ENCODE measurements at regions not wholly inside any gene's neighbourhood (a gene's known extent, or its start where the extent isn't known, plus 50 kb on each side); places are given as distances from the start of the nearest gene placed in this dataset.
"Not testable (repeated sequence)": the region's sequence is repeated elsewhere in the genome, so short reads cannot be mapped to it uniquely, and the experiment has no call there.

DNA sequence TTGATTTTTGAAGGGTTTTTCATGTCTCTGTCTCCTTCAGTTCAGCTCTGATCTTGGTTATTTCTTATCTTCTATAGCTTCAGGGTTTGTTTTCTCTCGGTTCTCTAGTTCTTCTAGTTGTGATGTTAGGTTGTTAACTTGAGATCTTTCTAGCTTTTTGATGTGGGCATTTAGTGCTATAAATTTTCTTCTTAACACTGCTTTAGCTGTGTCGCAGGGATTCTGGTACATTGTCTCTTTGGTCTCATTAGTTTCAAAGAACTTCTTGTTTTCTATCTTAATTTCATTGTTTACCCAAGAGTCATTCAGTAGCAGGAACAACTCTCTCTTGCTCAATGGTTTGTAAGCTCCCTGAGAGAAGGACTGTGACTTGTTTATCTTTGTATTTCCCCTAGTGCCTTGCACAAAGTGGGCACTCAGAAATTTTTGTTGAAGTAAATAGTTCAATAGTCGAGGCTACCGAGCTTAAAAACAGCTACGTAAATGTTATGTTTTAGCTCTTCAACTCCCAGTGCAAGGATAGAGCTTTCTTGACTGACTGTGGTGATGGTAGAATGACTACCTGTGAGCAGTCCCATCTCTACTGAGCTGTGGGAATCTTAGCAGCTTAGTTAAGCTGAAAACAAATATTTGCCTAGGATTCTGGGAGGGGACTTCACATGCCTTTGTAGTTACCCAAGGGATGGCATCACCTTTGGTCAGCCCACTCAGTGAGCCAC lies 225.8 kb upstream of the ELL2 start:
- Mint-ChIP-seq H3K27ac (no peak overlapping the region), H3K36me3 (no peaks in the 10 kb centered on the region), H3K9me3 (peaks cover 5 to 7% of the 10 kb centered on the region in 2 donors)
- DNase-seq (ENCODE audit: low spot score in 2 of 2) (no peak), ATAC-seq (no peak)

DNA sequence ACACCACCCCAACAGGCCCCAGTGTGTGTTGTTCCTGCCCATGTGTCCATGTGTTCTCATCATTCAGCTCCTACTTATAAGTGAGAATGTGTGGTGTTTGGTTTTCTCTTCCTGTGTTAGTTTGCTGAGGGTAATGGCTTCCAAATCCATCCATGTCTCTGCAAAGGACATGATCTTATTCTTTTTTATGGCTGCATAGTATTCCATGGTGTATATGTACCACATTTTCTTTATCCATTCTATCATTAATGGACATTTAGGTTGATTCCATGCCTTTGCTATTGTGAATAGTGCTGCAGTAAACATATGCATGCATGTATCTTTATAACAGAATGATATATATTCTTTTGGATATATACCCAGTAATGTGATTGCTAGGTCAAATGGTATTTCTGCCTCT lies 222.9 kb upstream of the ELL2 start:
- not testable (repeated sequence) for DNase-seq (ENCODE audit: low spot score in 2 of 2); ATAC-seq; H3K27ac Mint-ChIP-seq; H3K9me3 Mint-ChIP-seq; H3K36me3 Mint-ChIP-seq

DNA sequence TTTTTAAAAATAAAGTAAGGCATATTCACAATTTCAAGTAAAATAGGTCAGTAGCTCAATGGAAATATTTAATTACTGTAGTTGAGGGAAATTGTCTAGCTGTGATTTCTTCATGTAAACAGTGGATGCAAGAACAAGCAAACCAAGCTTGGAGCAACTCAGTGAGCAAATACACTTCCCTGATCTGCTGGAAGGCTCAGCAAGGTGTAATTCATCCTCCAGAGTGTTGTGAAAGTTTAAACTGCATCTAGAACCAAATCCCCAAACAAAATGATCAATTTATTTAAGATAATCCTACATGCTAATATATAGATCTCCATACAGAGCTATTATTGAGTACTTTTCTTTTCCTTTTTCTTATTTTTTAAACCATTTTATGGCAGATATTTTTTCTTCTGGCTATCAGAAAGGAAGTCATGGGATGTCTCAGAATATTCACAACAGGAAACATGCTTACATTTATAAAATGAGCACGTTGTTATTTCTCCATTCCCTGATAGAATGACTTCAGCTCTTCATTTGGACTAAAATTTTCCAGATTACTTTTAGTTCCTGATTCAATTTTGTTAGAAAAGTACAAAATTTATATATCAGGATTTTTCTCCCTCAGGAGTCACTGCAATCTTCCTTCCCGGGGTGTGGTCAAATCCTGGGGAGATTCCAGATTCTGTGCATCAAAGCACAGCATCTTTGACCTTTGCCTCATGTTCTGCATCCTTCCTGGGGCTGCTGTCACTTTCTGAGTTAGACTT lies 219.2 kb upstream of the ELL2 start:
- no peaks in the 10 kb centered on the region for H3K36me3 Mint-ChIP-seq
- H3K27ac Mint-ChIP-seq = no peak overlapping the region
- peaks cover 5 to 7% of the 10 kb centered on the region in 2 donors for H3K9me3 Mint-ChIP-seq
- no peak for DNase-seq (ENCODE audit: low spot score in 2 of 2)
- no peak for ATAC-seq

DNA sequence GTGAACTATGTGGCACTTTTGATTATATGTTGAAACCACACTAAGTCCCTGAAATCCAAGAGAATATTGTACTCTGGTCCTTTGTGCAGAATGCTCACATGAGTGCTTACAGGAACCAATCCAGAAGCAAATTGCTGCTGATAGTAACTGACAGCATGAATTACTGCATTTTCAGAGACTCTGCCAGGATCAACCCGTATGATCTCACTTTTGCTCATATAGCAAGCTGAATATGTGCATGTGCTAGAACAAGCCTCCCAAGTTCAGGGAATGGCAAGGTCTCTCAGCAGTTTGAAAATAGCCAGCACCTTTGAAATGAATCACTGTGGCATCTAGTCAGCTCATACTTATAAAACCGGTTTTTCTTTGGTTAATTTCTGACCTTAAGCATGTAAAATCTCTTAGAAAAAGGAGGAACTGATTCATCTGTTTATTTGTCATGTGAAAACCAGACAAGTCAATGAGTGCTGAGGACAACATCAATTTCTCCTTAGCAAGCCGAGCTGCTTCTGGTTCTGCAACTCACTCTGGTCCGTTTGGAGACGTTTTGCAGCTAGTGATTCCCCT lies 215.7 kb upstream of the ELL2 start:
- ATAC-seq (peak in 1 of 2 donors; percentile 86), DNase-seq (ENCODE audit: low spot score in 2 of 2) (no peak)
- H3K36me3 Mint-ChIP-seq = no peaks in the 10 kb centered on the region
- no peak overlapping the region for H3K27ac Mint-ChIP-seq
- H3K9me3 Mint-ChIP-seq = no peaks in the 10 kb centered on the region

DNA sequence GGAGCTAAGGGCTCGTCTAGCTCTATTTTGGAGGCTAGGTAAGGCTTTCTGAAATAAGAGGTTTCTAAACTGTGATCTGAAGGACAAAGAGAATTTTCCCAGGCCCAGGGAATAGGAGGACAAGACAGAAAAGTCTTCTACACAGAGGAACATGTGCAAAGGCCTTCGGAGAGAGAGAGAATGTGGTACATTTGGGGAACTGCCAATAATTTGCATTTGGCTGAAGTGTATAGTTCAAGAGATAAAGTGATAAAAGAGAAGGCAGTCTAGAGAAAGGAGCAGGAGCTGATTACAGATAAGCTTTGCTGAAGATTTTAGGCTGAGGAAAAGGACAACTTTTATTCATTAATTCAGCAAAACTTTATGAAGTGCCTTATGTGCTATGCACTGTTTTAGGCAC lies 214.4 kb upstream of the ELL2 start:
- ATAC-seq (no peak), DNase-seq (ENCODE audit: low spot score in 2 of 2) (no peak)
- no peaks in the 10 kb centered on the region for H3K9me3 Mint-ChIP-seq
- H3K27ac Mint-ChIP-seq = no peak overlapping the region
- no peaks in the 10 kb centered on the region for H3K36me3 Mint-ChIP-seq

DNA sequence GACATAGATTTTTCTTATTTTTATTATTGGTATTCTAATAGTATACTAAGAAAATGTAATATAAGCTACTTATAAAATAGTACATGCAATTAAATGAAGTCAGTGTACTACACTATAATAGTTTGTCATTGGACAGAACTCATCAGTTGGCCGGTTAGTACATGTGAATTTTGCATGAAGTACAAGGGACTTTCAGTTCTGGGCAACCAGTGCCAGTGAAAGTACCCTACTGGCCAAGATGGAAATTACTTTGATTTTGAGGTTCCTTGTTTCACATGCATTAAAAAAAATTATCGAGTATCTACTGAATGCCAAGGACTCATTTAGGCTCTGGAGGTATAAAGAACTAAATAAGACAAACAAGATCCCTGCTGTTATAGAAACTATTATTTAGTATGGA lies 213.4 kb upstream of the ELL2 start:
- ATAC-seq = no peak
- H3K36me3 Mint-ChIP-seq = no peaks in the 10 kb centered on the region
- DNase-seq (ENCODE audit: low spot score in 2 of 2) = no peak
- H3K27ac Mint-ChIP-seq = no peak overlapping the region
- no peaks in the 10 kb centered on the region for H3K9me3 Mint-ChIP-seq

DNA sequence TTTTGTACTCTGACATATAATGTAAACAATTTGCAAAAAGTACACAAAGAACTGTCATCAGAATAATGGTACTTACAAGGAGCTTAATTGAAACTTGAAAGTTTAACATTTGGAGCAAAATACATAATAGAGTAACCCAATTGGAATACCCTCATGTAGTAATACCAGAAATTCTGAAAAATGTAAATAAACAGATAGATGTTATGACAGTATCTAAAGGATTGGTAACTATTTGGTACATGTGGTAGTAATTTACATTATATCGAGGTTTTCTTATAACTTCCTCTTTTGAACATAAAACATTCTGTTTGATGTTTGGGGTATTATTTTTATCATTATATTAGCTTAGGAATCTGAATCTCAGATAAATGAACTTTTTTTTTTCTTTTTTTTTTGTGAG lies 211.7 kb upstream of the ELL2 start:
- Mint-ChIP-seq H3K9me3 (no peaks in the 10 kb centered on the region), H3K27ac (no peak overlapping the region), H3K36me3 (no peaks in the 10 kb centered on the region)
- ATAC-seq (no peak), DNase-seq (ENCODE audit: low spot score in 2 of 2) (no peak)

DNA sequence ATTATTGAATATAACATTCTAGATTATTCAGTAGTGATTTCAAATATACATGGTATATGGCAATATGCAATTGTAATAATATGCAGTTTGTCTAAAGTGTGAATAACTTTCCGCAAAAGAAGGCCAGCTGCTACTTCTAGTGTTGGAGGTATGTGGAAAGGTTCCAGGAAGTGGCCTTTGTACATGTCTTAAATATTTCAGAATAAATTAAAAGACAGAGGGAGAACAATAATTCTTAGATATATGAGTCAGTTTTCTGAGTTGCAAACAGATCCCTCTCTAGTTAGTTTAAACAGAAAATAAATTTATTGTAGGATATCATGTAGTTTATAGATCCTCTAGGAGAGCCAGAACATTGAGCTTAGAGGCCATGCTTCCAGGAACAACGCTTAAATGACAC lies 210.8 kb upstream of the ELL2 start:
- Mint-ChIP-seq H3K9me3 (no peaks in the 10 kb centered on the region), H3K27ac (no peak overlapping the region), H3K36me3 (no peaks in the 10 kb centered on the region)
- DNase-seq (ENCODE audit: low spot score in 2 of 2) (no peak), ATAC-seq (no peak)

DNA sequence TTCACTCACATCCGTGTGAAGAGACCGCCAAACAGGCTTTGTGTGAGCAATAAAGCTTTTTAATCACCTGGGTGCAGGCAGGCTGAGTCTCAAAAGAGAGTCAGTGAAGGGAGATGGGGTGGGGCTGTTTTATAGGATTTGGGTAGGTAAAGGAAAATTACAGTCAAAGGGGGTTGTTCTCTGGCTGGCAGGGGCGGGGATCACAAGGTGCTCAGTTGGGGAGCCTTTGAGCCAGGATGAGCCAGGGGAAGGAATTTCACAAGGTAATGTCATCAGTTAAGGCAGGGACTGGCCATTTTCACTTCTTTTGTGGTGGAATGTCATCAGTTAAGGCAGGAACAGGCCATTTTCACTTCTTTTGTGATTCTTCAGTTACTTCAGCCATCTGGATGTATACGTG lies 210.3 kb upstream of the ELL2 start:
- ATAC-seq; H3K9me3 Mint-ChIP-seq; DNase-seq (ENCODE audit: low spot score in 2 of 2); H3K36me3 Mint-ChIP-seq: not testable (repeated sequence)
- H3K27ac Mint-ChIP-seq = peak overlapping the region in 1 of 2 donors; percentile 68

DNA sequence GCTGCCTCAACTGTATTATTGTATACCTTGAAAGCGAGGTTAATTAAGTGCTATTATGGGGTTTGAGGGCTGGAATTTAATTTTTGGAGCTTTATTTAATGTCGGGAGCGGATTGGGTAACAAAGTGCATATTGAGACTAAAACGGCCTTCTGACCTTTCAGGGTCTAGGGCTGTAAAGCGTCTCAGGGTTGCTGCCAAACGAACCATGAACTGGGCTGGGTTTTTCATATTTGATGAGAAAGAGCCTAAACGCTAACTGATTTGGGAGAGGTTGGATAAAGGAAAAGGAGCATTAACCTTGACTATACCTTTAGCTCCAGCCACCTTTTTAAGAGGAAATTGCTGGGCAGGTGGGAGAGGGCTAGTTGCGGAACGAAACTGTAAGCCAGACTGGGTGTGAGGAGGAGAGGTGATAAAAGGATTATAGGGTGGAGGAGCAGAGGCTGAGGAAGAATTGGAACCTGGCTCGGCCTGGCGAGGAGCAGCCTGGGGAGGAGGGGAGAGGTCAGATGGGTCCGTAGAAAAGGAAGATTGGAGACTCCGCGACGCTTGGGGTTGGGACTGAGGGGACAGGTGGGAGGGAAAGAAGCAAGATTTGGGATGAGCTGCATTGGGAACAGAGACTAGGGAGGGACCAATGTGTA lies 209.0 kb upstream of the ELL2 start:
- not testable (repeated sequence) for H3K27ac Mint-ChIP-seq; H3K9me3 Mint-ChIP-seq; DNase-seq (ENCODE audit: low spot score in 2 of 2); ATAC-seq; H3K36me3 Mint-ChIP-seq

DNA sequence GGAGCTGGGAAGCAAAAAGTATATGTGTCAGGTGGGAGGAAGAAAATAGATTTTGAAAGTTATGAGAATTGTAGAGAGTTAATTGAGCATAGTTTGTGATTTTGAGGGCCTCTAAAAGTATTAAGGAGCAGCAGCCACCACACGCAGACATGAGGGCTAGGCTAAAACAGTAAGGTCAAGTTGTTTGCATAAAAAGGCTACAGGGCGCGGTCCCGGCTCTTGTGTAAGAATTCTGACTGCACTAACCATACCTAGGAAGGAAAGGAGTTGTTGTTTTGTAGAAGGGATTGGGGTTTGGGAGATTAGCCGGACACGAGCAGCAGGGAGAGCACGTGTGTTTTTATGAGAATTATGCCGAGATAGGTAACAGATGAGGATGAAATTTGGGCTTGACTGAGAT lies 207.2 kb upstream of the ELL2 start:
- not testable (repeated sequence) for H3K36me3 Mint-ChIP-seq; DNase-seq (ENCODE audit: low spot score in 2 of 2); ATAC-seq; H3K9me3 Mint-ChIP-seq; H3K27ac Mint-ChIP-seq

DNA sequence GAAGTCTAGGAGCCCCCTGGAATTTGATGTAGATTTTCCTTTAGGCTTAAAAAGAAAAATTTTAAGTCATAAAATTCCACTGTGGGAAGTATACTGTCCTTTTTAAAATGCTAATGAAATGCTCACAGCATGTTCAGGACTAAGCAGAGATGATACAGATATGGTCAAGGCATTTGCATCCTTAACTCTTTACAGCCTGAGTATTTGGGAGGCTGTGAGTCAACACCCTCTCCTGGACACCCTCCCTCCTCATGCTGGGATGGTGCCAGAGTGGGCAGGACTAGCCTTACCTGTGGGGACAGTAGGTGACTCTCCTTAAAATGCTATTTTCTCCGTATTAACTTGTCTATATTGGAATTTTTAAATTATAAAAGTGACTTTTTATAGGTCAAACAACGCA lies 197.4 kb upstream of the ELL2 start:
- H3K36me3 Mint-ChIP-seq = no peaks in the 10 kb centered on the region
- H3K9me3 Mint-ChIP-seq = no peaks in the 10 kb centered on the region
- H3K27ac Mint-ChIP-seq = no peak overlapping the region
- ATAC-seq = no peak
- no peak for DNase-seq (ENCODE audit: low spot score in 2 of 2)

DNA sequence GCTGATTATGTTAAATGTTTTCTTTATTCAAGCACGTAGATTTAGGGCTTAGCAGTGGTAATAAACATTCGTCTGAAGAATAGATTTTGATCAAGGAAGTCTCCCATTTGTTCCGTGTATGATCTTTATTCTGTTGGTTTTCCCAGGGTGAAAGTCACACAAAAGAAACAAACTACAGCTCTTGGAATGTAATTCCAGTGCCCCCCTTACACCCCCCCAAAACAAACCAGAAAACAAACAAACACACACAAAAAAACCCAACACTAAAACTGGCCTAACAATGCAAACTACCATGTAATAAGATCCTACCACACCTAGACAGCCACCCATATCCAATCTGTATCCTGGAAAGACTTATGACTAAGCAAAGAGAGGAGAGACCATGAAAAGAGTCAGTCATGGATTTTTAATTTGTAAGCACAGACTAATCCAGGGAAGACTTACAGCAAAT lies 196.2 kb upstream of the ELL2 start:
- Mint-ChIP-seq H3K9me3 (no peaks in the 10 kb centered on the region), H3K27ac (no peak overlapping the region), H3K36me3 (no peaks in the 10 kb centered on the region)
- ATAC-seq (no peak), DNase-seq (ENCODE audit: low spot score in 2 of 2) (no peak)

DNA sequence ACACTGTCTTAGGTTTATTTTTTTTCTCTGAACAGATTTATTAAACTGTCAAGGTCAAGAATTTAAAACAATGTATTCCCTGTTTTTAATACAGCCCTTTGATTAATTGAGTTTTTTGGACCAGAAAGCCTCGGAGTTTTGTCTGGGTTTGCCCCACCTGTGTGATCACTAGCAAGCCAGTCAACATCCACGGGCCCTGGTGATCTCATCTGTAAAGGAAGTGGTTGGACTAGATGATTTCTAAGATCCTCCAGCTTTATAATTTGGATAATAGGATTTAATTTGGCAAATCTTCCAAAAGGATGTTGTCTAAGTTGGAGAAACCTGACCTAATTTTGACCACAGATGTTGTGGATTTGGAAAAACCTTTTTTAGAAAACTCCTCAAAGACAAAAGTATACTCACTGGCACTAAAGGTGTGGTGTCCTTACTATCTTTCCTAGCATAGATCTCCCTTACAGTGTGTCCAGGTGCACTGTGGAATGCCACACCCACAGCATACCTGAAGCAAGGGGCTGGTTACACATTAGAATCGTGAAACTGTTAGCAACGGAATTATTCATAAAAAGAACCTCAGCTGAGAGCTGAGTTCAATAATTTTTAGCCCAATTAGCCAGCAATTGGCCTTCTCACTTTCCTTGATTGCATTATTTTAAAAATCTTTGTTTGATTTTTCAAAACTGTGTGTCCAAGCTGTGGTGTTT lies 195.6 kb upstream of the ELL2 start:
- DNase-seq (ENCODE audit: low spot score in 2 of 2) = no peak
- no peaks in the 10 kb centered on the region for H3K9me3 Mint-ChIP-seq
- H3K36me3 Mint-ChIP-seq = no peaks in the 10 kb centered on the region
- H3K27ac Mint-ChIP-seq = no peak overlapping the region
- ATAC-seq = no peak

DNA sequence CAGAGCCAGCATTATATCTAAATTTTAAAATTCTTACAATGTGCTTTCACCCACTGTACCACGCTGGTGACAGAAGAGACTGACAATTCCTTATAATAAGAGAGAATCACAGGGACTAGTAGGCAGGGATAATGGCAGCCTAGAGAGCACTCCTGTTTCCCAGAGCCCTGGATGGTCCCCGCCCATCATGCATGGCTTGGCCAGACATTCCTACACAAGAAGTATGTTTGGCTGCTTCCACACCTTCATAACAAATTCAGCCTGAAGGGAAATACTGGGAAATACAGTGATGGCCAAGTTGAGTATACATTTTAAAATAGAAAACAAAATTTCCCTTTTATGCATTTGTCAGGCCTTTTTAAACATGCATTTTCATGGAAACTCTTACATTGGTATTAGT lies 193.5 kb upstream of the ELL2 start:
- ATAC-seq (no peak), DNase-seq (ENCODE audit: low spot score in 2 of 2) (no peak)
- H3K9me3 Mint-ChIP-seq = no peaks in the 10 kb centered on the region
- H3K27ac Mint-ChIP-seq = no peak overlapping the region
- no peaks in the 10 kb centered on the region for H3K36me3 Mint-ChIP-seq

DNA sequence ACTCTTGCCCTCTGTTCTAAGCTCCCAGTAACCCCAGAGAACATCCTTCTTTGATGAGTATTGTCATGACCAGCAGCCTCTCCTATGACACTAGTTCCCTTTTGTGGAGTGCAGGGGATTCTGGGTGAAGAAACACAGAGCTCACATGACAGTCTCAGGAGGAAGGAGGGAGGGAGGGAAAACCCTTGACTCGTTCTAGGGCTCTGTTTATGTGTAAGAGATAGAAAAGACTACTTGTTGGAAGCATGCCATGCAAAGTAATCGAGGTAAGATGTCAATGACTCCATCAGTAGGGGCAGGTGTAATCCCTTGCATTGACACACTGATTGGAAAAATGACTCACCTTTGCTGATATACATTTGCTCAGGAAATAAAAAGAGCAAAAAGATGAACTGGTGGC lies 190.2 kb upstream of the ELL2 start:
- ATAC-seq (peak; percentile 94 to 97), DNase-seq (ENCODE audit: low spot score in 2 of 2) (no peak)
- Mint-ChIP-seq H3K36me3 (no peaks in the 10 kb centered on the region), H3K27ac (peak overlapping the region in 1 of 2 donors; percentile 33), H3K9me3 (no peaks in the 10 kb centered on the region)

DNA sequence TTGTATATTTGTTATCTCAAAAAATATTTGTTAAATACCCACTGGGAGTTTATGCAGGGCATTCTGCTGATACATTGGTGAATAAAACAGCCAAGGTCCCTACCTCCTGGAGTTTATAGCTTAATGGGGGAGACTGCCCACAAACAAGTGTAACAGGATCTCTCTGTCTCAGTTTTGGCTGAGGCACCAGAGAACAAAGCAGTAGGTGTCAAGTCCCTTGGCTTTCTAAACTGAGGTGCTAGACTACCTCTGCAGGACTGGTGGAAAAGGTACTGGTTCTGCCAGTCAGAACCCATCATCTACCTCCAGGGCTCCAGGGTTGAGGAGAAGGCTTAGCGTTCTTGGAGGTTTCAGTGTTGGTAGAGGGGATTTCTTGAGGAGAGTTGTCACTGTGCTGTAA lies 188.4 kb upstream of the ELL2 start:
- H3K27ac Mint-ChIP-seq = no peak overlapping the region
- DNase-seq (ENCODE audit: low spot score in 2 of 2) (no peak), ATAC-seq (no peak)
- H3K9me3 Mint-ChIP-seq = no peaks in the 10 kb centered on the region
- H3K36me3 Mint-ChIP-seq = no peaks in the 10 kb centered on the region
